Neural progenitor cell (in vitro differentiated cells): ENCODE measurements at regions not wholly inside any gene's neighbourhood (a gene's known extent, or its start where the extent isn't known, plus 50 kb on each side); places are given as distances from the start of the nearest gene placed in this dataset.

ENCODE experiments used
- DNase-seq: peaks from one replicate; pipeline ENCODE4 v3.0.0-alpha.2; 2016; ENCODE audit warnings: low spot score
- H2AFZ ChIP-seq: fragments of 200-600 bp; sonication (generic); replicated peaks from 2 replicates; pipeline ENCODE4 v1.6.1; 2016; ENCODE audit warnings: antibody characterized with exemption
- H3F3A ChIP-seq: fragments of 200-600 bp; sonication (generic); 2 replicates; pipeline ENCODE4 v1.6.1; 2016; ENCODE audit warnings: antibody characterized with exemption, low read depth
- H3K27ac ChIP-seq: fragments of 200-600 bp; sonication (generic); 2 replicates; pipeline ENCODE4 v1.5.1; 2016; ENCODE audit warnings: mild to moderate bottlenecking
- H3K27me3 ChIP-seq: fragments of 200-600 bp; sonication (generic); 2 replicates; pipeline ENCODE4 v1.6.1; 2016; ENCODE audit warnings: mild to moderate bottlenecking, moderate library complexity
- H3K36me3 ChIP-seq: fragments of 200-600 bp; sonication (generic); 2 replicates; pipeline ENCODE4 v1.5.1; 2016
- H3K4me1 ChIP-seq: fragments of 200-600 bp; sonication (generic); 2 replicates; pipeline ENCODE4 v1.6.1; 2016; ENCODE audit warnings: mixed run types
- H3K4me2 ChIP-seq: fragments of 200-600 bp; sonication (generic); 2 replicates; pipeline ENCODE4 v1.6.1; 2016
- H3K4me3 ChIP-seq: fragments of 200-600 bp; sonication (generic); 2 replicates; pipeline ENCODE4 v1.5.1; 2016
- H3K79me2 ChIP-seq: fragments of 200-600 bp; sonication (generic); 2 replicates; pipeline ENCODE4 v1.6.1; 2016; ENCODE audit warnings: low read depth
- H3K9ac ChIP-seq: fragments of 200-600 bp; sonication (generic); 2 replicates; pipeline ENCODE4 v1.6.1; 2016
- H3K9me3 ChIP-seq: fragments of 200-600 bp; sonication (generic); 2 replicates; pipeline ENCODE4 v1.5.1; 2016; ENCODE audit warnings: low read depth
- H4K20me1 ChIP-seq: fragments of 200-600 bp; sonication (generic); 2 replicates; pipeline ENCODE4 v1.6.1; 2016; ENCODE audit warnings: low read depth
- H3K27ac Mint-ChIP-seq: 3 replicates; pipeline ENCODE4 v1.8.0; 2021; ENCODE audit warnings: mixed read lengths
- H3K27me3 Mint-ChIP-seq: 2 replicates; pipeline ENCODE4 v1.8.0; 2022; ENCODE audit warnings: low read depth, mild to moderate bottlenecking, inconsistent platforms, moderate library complexity, mixed read lengths; ENCODE audit not compliant: insufficient read depth
- H3K36me3 Mint-ChIP-seq: 3 replicates; pipeline ENCODE4 v1.8.0; 2021; ENCODE audit warnings: mixed read lengths
- H3K4me1 Mint-ChIP-seq: 3 replicates; pipeline ENCODE4 v1.8.0; 2021; ENCODE audit warnings: mixed read lengths
- H3K4me3 Mint-ChIP-seq: 3 replicates; pipeline ENCODE4 v1.8.0; 2021; ENCODE audit warnings: mild to moderate bottlenecking, moderate library complexity, mixed read lengths
- H3K9me3 Mint-ChIP-seq: 3 replicates; pipeline ENCODE4 v1.8.0; 2020; ENCODE audit warnings: mixed read lengths
- CTCF ChIP-seq: fragments of 200-600 bp; sonication (generic); IDR thresholded peaks from 2 replicates; pipeline ENCODE4 v1.5.1; 2017; ENCODE audit warnings: antibody characterized with exemption, mild to moderate bottlenecking
- EZH2 ChIP-seq: fragments of 200-600 bp; sonication (generic); IDR thresholded peaks from 2 replicates; pipeline ENCODE4 v1.6.1; 2017; ENCODE audit warnings: antibody characterized with exemption, mild to moderate bottlenecking, moderate library complexity
- EZH2phosphoT487 ChIP-seq: fragments of 200-600 bp; sonication (generic); IDR thresholded peaks from 2 replicates; pipeline ENCODE4 v1.6.1; 2017; ENCODE audit warnings: antibody characterized with exemption

GRCh38 chr10:57624066-57624465 lies 643.6 kb downstream of the IPMK start:
- TF ChIP-seq EZH2 (no peak), EZH2phosphoT487 (no peak), CTCF (no peak)
- no peak overlapping the region for H3K4me3 Mint-ChIP-seq
- Histone ChIP-seq H3F3A (peaks cover 15% of the 10 kb centered on the region), H3K79me2 (no peaks in the 10 kb centered on the region), H3K27ac (no peak overlapping the region), H3K9ac (no peak overlapping the region), H3K4me2 (no peak overlapping the region), H3K27me3 (no peaks in the 10 kb centered on the region), H2AFZ (no peak overlapping the region), H3K4me3 (no peak overlapping the region), H3K4me1 (peaks cover 17% of the 10 kb centered on the region), H4K20me1 (no peaks in the 10 kb centered on the region), H3K9me3 (no peaks in the 10 kb centered on the region), H3K36me3 (no peaks in the 10 kb centered on the region)
- DNase-seq, result no peak
- H3K36me3 Mint-ChIP-seq, result no peaks in the 10 kb centered on the region
- no peak overlapping the region for H3K27ac Mint-ChIP-seq
- H3K27me3 Mint-ChIP-seq, result peaks cover 3% of the 10 kb centered on the region
- H3K4me1 Mint-ChIP-seq, result peaks cover 15% of the 10 kb centered on the region
- no peaks in the 10 kb centered on the region for H3K9me3 Mint-ChIP-seq

GRCh38 chr10:57621466-57621865 lies 646.2 kb downstream of the IPMK start:
- H3K36me3 ChIP-seq, result no peaks in the 10 kb centered on the region
- Mint-ChIP-seq H3K27ac (no peak overlapping the region), H3K36me3 (no peaks in the 10 kb centered on the region), H3K27me3 (no peaks in the 10 kb centered on the region), H3K4me3 (no peak overlapping the region), H3K9me3 (no peaks in the 10 kb centered on the region), H3K4me1 (no peaks in the 10 kb centered on the region)
- no peak for DNase-seq
- H3K79me2 ChIP-seq, result no peaks in the 10 kb centered on the region
- no peaks in the 10 kb centered on the region for H4K20me1 ChIP-seq
- no peak overlapping the region for H3K4me3 ChIP-seq
- no peak overlapping the region for H3K27ac ChIP-seq
- no peaks in the 10 kb centered on the region for H3K27me3 ChIP-seq
- H3K9ac ChIP-seq, result no peak overlapping the region
- no peak overlapping the region for H3K4me2 ChIP-seq
- TF ChIP-seq EZH2phosphoT487 (no peak), CTCF (no peak), EZH2 (no peak)
- no peak overlapping the region for H2AFZ ChIP-seq
- H3K4me1 ChIP-seq, result no peaks in the 10 kb centered on the region
- no peaks in the 10 kb centered on the region for H3K9me3 ChIP-seq
- H3F3A ChIP-seq, result no peaks in the 10 kb centered on the region

GRCh38 chr10:57605948-57606485 lies 661.7 kb downstream of the IPMK start:
- H3K4me3 ChIP-seq, result no peak overlapping the region
- H3K27me3 ChIP-seq, result no peaks in the 10 kb centered on the region
- no peak overlapping the region for H3K9ac ChIP-seq
- no peaks in the 10 kb centered on the region for H4K20me1 ChIP-seq
- no peaks in the 10 kb centered on the region for H3F3A ChIP-seq
- no peak overlapping the region for H2AFZ ChIP-seq
- H3K4me2 ChIP-seq, result no peak overlapping the region
- TF ChIP-seq EZH2phosphoT487 (no peak), CTCF (no peak), EZH2 (no peak)
- H3K79me2 ChIP-seq, result no peaks in the 10 kb centered on the region
- H3K4me1 Mint-ChIP-seq, result no peaks in the 10 kb centered on the region
- no peak overlapping the region for H3K4me3 Mint-ChIP-seq
- H3K27me3 Mint-ChIP-seq, result no peaks in the 10 kb centered on the region
- H3K36me3 ChIP-seq, result no peaks in the 10 kb centered on the region
- H3K36me3 Mint-ChIP-seq, result no peaks in the 10 kb centered on the region
- H3K9me3 ChIP-seq, result no peaks in the 10 kb centered on the region
- H3K4me1 ChIP-seq, result no peaks in the 10 kb centered on the region
- no peak for DNase-seq
- no peak overlapping the region for H3K27ac ChIP-seq
- no peaks in the 10 kb centered on the region for H3K9me3 Mint-ChIP-seq
- H3K27ac Mint-ChIP-seq, result no peak overlapping the region
